ENCODE measurements at regions not wholly inside any gene's neighbourhood (a gene's known extent, or its start where the extent isn't known, plus 50 kb on each side); places are given as distances from the start of the nearest gene placed in this dataset.

DNA sequence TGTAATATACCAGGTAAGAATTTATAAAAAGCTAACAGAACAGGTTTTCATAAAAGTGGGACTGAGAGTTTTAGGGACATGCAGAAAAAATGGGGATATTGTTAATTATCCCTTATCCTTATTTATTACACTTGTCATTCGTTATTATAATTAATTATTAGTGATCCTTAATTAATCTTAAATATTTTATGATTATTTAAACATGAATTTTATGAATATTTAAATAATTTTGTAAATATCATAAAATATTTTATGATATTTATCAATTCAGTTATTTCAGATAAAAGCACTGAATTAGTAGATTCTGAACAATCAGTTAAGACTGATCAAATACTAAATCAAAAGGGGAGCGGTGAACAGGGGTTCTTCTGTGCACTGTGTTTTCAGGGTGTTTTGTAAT, 300.1 kb downstream of the PAX1 start:
- TF ChIP-seq, protein P1, sequence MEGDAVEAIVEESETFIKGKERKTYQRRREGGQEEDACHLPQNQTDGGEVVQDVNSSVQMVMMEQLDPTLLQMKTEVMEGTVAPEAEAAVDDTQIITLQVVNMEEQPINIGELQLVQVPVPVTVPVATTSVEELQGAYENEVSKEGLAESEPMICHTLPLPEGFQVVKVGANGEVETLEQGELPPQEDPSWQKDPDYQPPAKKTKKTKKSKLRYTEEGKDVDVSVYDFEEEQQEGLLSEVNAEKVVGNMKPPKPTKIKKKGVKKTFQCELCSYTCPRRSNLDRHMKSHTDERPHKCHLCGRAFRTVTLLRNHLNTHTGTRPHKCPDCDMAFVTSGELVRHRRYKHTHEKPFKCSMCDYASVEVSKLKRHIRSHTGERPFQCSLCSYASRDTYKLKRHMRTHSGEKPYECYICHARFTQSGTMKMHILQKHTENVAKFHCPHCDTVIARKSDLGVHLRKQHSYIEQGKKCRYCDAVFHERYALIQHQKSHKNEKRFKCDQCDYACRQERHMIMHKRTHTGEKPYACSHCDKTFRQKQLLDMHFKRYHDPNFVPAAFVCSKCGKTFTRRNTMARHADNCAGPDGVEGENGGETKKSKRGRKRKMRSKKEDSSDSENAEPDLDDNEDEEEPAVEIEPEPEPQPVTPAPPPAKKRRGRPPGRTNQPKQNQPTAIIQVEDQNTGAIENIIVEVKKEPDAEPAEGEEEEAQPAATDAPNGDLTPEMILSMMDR (IDR thresholded peaks at IDR 0.05; ENCODE audit: low read depth, low read length, poor library complexity, severe bottlenecking), result no peak
- TF ChIP-seq EZH2phosphoT487 (IDR thresholded peaks at IDR 0.05; ENCODE audit: borderline replicate concordance, low read length), result no peak

Data from DOHH2 (cell line).